ENCODE measurements at regions not wholly inside any gene's neighbourhood (a gene's known extent, or its start where the extent isn't known, plus 50 kb on each side); places are given as distances from the start of the nearest gene placed in this dataset.

- H3K4me1 Mint-ChIP-seq (ENCODE audit: low read depth) = no peaks in the 10 kb centered on the region
- no peaks in the 10 kb centered on the region for H3K27me3 Mint-ChIP-seq (ENCODE audit: low read depth)
- no peaks in the 10 kb centered on the region for H3K36me3 Mint-ChIP-seq (ENCODE audit: low read depth)
- H3K27ac Mint-ChIP-seq (ENCODE audit: unreplicated experiment) = no peak overlapping the region
- no peaks in the 10 kb centered on the region for H3K9me3 Mint-ChIP-seq (ENCODE audit: low read depth)
- no peak overlapping the region for H3K4me3 Mint-ChIP-seq (ENCODE audit: unreplicated experiment)
- no peak for TF ChIP-seq CTCF (IDR thresholded peaks at IDR 0.05)
- no peak for DNase-seq (ENCODE audit: low spot score)
Observed at GRCh38 chr10:121654021-121654545, 55.8 kb upstream of the FGFR2 start.

- no peak for TF ChIP-seq CTCF (IDR thresholded peaks at IDR 0.05)
- H3K9me3 Mint-ChIP-seq (ENCODE audit: low read depth) = no peaks in the 10 kb centered on the region
- H3K4me1 Mint-ChIP-seq (ENCODE audit: low read depth) = no peaks in the 10 kb centered on the region
- H3K27ac Mint-ChIP-seq (ENCODE audit: unreplicated experiment) = no peak overlapping the region
- no peak overlapping the region for H3K4me3 Mint-ChIP-seq (ENCODE audit: unreplicated experiment)
- no peak for DNase-seq (ENCODE audit: low spot score)
- peaks cover 3% of the 10 kb centered on the region for H3K27me3 Mint-ChIP-seq (ENCODE audit: low read depth)
- no peaks in the 10 kb centered on the region for H3K36me3 Mint-ChIP-seq (ENCODE audit: low read depth)
Observed at GRCh38 chr10:121653608-121654007, 55.4 kb upstream of the FGFR2 start.

GRCh38 chr10:121648493-121648892, 50.2 kb upstream of the FGFR2 start:
- no peaks in the 10 kb centered on the region for H3K36me3 Mint-ChIP-seq (ENCODE audit: low read depth)
- H3K27me3 Mint-ChIP-seq (ENCODE audit: low read depth) = peaks cover 9% of the 10 kb centered on the region
- H3K27ac Mint-ChIP-seq (ENCODE audit: unreplicated experiment) = no peak overlapping the region
- TF ChIP-seq CTCF (IDR thresholded peaks at IDR 0.05) = no peak
- H3K9me3 Mint-ChIP-seq (ENCODE audit: low read depth) = no peaks in the 10 kb centered on the region
- H3K4me1 Mint-ChIP-seq (ENCODE audit: low read depth) = no peaks in the 10 kb centered on the region
- DNase-seq (ENCODE audit: low spot score) = no peak
- H3K4me3 Mint-ChIP-seq (ENCODE audit: unreplicated experiment) = no peak overlapping the region

- TF ChIP-seq CTCF (IDR thresholded peaks at IDR 0.05) = no peak
- no peak overlapping the region for H3K27ac Mint-ChIP-seq (ENCODE audit: unreplicated experiment)
- H3K4me3 Mint-ChIP-seq (ENCODE audit: unreplicated experiment) = no peak overlapping the region
- H3K27me3 Mint-ChIP-seq (ENCODE audit: low read depth) = peaks cover 9% of the 10 kb centered on the region
- no peaks in the 10 kb centered on the region for H3K4me1 Mint-ChIP-seq (ENCODE audit: low read depth)
- DNase-seq (ENCODE audit: low spot score) = no peak
- no peaks in the 10 kb centered on the region for H3K9me3 Mint-ChIP-seq (ENCODE audit: low read depth)
- no peaks in the 10 kb centered on the region for H3K36me3 Mint-ChIP-seq (ENCODE audit: low read depth)
Observed at GRCh38 chr10:121648059-121648458, 49.8 kb upstream of the FGFR2 start.

Measured in chondrocyte (in vitro differentiated cells).